HUES6 (cell line): ENCODE measurements at regions not wholly inside any gene's neighbourhood (a gene's known extent, or its start where the extent isn't known, plus 50 kb on each side); places are given as distances from the start of the nearest gene placed in this dataset.

ENCODE experiments used
- H3K27ac ChIP-seq: 2 replicates; pipeline ENCODE4 v1.7.0; 2013; ENCODE audit warnings: low read depth, mild to moderate bottlenecking, low read length, inconsistent platforms
- H3K27me3 ChIP-seq: 2 replicates; pipeline ENCODE4 v1.6.1; 2013; ENCODE audit warnings: low read length; ENCODE audit not compliant: control insufficient read depth, insufficient read depth
- H3K36me3 ChIP-seq: 2 replicates; pipeline ENCODE4 v1.6.1; 2013; ENCODE audit warnings: low read length; ENCODE audit not compliant: control insufficient read depth, insufficient read depth
- H3K4me1 ChIP-seq: 2 replicates; pipeline ENCODE4 v1.6.1; 2013; ENCODE audit warnings: low read length; ENCODE audit not compliant: control insufficient read depth, insufficient read depth
- H3K4me3 ChIP-seq: 2 replicates; pipeline ENCODE4 v1.5.1; 2013; ENCODE audit warnings: low read depth, low read length
- H3K9ac ChIP-seq: one replicate; pipeline ENCODE4 v1.6.1; 2013; ENCODE audit warnings: mild to moderate bottlenecking, low read length
- H3K9me3 ChIP-seq: 2 replicates; pipeline ENCODE4 v1.6.1; 2013; ENCODE audit warnings: low read depth, low read length; ENCODE audit not compliant: control insufficient read depth, insufficient read depth

- Histone ChIP-seq H3K9ac (no peak overlapping the region), H3K36me3 (no peaks in the 10 kb centered on the region), H3K27me3 (no peaks in the 10 kb centered on the region), H3K27ac (no peak overlapping the region), H3K4me3 (no peak overlapping the region), H3K9me3 (peaks cover 17% of the 10 kb centered on the region), H3K4me1 (no peaks in the 10 kb centered on the region)
These were observed 744.5 kb upstream of the BRINP3 start for GRCh38 chr1:191222206-191222605.

DNA sequence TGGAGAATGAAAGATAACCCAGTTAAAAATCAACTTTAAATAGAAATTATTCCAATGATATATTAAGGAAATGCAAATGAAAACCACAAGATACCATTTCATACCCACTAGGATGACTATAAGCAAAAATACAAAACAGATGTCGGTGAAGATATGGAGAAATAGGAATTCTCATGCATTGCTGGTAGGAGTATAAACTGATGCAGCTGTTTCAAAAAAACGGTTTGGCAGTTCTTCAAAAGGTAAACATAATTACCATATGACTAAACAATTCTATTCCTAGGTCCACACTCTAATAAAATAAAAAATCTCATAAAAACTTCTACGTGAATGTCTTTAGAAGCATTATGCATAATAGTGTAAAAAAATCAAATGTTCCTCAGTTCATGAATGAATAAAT, 763.3 kb upstream of the BRINP3 start:
- H3K36me3 ChIP-seq: no peaks in the 10 kb centered on the region
- no peaks in the 10 kb centered on the region for H3K9me3 ChIP-seq
- H3K4me1 ChIP-seq: no peaks in the 10 kb centered on the region
- no peak overlapping the region for H3K27ac ChIP-seq
- H3K27me3 ChIP-seq: no peaks in the 10 kb centered on the region
- no peak overlapping the region for H3K9ac ChIP-seq
- no peak overlapping the region for H3K4me3 ChIP-seq

DNA sequence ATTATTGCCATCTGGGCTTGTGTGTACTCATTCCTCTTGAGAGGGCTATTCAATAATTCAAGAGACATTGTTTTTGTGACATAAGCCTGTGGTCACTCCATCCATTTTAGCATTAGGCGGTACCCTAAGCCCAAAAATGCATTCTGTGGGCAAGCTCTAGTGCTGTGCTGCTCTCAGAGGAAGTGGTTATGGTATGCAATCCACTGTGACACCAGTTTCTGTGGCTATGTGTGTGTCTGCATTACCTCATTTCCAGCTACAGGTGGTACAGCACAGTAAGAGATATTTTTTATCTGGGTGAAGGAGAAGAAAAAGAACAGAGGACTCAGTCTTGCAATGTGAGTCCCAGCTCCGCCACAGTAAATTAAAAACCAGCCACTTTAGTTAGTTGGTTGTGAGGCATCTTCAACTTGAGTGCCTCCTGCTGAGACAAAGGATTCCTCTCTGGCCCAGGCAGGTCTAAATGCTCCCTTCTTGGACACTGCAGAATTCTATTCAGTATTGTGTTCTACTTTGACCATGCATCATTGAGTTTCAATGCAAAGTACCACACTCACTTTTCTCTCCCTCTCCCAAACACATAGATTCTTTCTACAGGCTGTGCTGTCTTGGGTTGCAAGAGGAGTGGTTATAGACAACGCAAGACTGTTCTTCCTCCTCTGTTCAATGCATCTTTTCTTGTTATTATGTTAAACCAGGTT, 777.8 kb upstream of the BRINP3 start:
- Histone ChIP-seq H3K36me3 (no peaks in the 10 kb centered on the region), H3K27me3 (no peaks in the 10 kb centered on the region), H3K4me1 (no peaks in the 10 kb centered on the region)

DNA sequence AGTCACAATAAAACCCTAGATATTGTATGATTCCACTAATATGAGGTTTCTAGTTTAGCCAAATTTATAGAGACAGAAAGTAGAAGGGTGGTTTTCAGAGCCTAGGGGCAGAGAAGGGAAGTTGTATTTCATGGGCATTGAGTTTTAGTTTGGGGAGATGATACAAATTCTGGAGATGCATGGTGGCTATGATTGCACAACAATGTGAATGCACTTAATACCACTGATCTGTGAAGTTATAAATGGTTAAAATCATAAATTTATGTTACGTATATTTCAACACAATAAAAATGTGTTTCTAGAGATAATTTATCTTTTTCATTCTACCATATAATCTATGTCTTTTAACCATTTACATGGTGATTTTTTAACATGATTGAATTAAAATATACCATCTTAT, 779.3 kb upstream of the BRINP3 start:
- no peak overlapping the region for H3K27ac ChIP-seq
- no peaks in the 10 kb centered on the region for H3K9me3 ChIP-seq
- H3K9ac ChIP-seq: no peak overlapping the region
- H3K4me1 ChIP-seq: no peaks in the 10 kb centered on the region
- no peak overlapping the region for H3K4me3 ChIP-seq
- no peaks in the 10 kb centered on the region for H3K36me3 ChIP-seq
- no peaks in the 10 kb centered on the region for H3K27me3 ChIP-seq

More for the DNA sequence above, 777.8 kb upstream of the BRINP3 start:
- Histone ChIP-seq H3K9me3 (no peaks in the 10 kb centered on the region), H3K9ac (no peak overlapping the region), H3K4me3 (no peak overlapping the region), H3K27ac (no peak overlapping the region)

- Histone ChIP-seq H3K4me3 (no peak overlapping the region), H3K4me1 (no peaks in the 10 kb centered on the region), H3K9ac (no peak overlapping the region), H3K27ac (no peak overlapping the region), H3K27me3 (no peaks in the 10 kb centered on the region), H3K36me3 (no peaks in the 10 kb centered on the region), H3K9me3 (no peaks in the 10 kb centered on the region)
These were observed 782.4 kb upstream of the BRINP3 start for GRCh38 chr1:191260056-191260455.

GRCh38 chr1:191261111-191261510, 783.4 kb upstream of the BRINP3 start:
- no peak overlapping the region for H3K27ac ChIP-seq
- no peak overlapping the region for H3K4me3 ChIP-seq
- no peaks in the 10 kb centered on the region for H3K9me3 ChIP-seq
- H3K36me3 ChIP-seq: no peaks in the 10 kb centered on the region
- no peaks in the 10 kb centered on the region for H3K4me1 ChIP-seq
- no peaks in the 10 kb centered on the region for H3K27me3 ChIP-seq
- H3K9ac ChIP-seq: no peak overlapping the region

- Histone ChIP-seq H3K4me1 (no peaks in the 10 kb centered on the region), H3K27me3 (no peaks in the 10 kb centered on the region), H3K27ac (no peak overlapping the region), H3K9me3 (no peaks in the 10 kb centered on the region; the same call in 1 of the 2 replicates), H3K36me3 (no peaks in the 10 kb centered on the region), H3K4me3 (no peak overlapping the region), H3K9ac (no peak overlapping the region)
These were observed 801.7 kb upstream of the BRINP3 start for GRCh38 chr1:191279266-191279800.

DNA sequence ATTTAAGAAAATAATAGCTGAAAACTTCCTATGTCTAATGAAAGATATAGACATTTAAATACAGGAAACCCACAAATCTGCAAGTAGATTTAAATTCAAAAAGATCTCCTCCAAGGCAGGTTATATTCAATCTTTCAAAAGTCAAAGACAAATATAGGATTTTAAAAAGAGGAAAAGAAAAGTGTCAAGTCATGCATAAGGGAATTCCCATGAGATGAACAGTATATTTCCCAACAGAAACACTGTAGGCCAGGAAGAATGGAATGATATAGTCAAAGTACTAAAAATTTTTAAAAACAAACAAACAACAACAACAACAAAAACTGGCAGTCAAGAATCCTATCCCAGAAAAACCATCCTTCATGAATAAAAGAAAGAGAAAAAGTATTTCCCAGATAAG, 806.5 kb upstream of the BRINP3 start:
- Histone ChIP-seq H3K27me3 (no peaks in the 10 kb centered on the region), H3K4me1 (no peaks in the 10 kb centered on the region), H3K27ac (no peak overlapping the region), H3K9ac (no peak overlapping the region), H3K4me3 (no peak overlapping the region), H3K36me3 (no peaks in the 10 kb centered on the region), H3K9me3 (no peaks in the 10 kb centered on the region; the same call in 1 of the 2 replicates)

GRCh38 chr1:191290441-191290840, 812.8 kb upstream of the BRINP3 start:
- H3K9ac ChIP-seq: no peak overlapping the region
- no peaks in the 10 kb centered on the region; the same call in 1 of the 2 replicates for H3K4me1 ChIP-seq
- H3K27me3 ChIP-seq: no peaks in the 10 kb centered on the region
- no peak overlapping the region for H3K27ac ChIP-seq
- no peak overlapping the region for H3K4me3 ChIP-seq
- no peaks in the 10 kb centered on the region for H3K9me3 ChIP-seq
- no peaks in the 10 kb centered on the region for H3K36me3 ChIP-seq

GRCh38 chr1:191305370-191305769, 827.7 kb upstream of the BRINP3 start:
- Histone ChIP-seq H3K27me3 (no peaks in the 10 kb centered on the region), H3K4me1 (no peaks in the 10 kb centered on the region), H3K4me3 (no peak overlapping the region), H3K27ac (no peak overlapping the region), H3K36me3 (no peaks in the 10 kb centered on the region), H3K9ac (no peak overlapping the region), H3K9me3 (no peaks in the 10 kb centered on the region)

GRCh38 chr1:191306916-191307315, 829.3 kb upstream of the BRINP3 start:
- H3K4me1 ChIP-seq: no peaks in the 10 kb centered on the region
- no peaks in the 10 kb centered on the region for H3K27me3 ChIP-seq
- H3K9me3 ChIP-seq: no peaks in the 10 kb centered on the region
- H3K9ac ChIP-seq: no peak overlapping the region
- no peaks in the 10 kb centered on the region for H3K36me3 ChIP-seq
- no peak overlapping the region for H3K4me3 ChIP-seq
- H3K27ac ChIP-seq: no peak overlapping the region
